Keratinocyte (primary cell): ENCODE measurements at regions not wholly inside any gene's neighbourhood (a gene's known extent, or its start where the extent isn't known, plus 50 kb on each side); places are given as distances from the start of the nearest gene placed in this dataset.

Experiments used
- DNase-seq: peaks from one replicate; pipeline ENCODE4 v3.0.0-alpha.2; 2011; ENCODE audit warnings: low read depth, missing footprints, low spot score
- FAIRE-seq: peaks from 2 replicates; lab custom pipeline; 2011; peaks lifted over from hg19 to GRCh38; lab: Jason Lieb, UNC
- H2AFZ ChIP-seq: 2 replicates; pipeline ENCODE4 v1.6.0; 2012; ENCODE audit warnings: low read length, control low read depth, inconsistent platforms; ENCODE audit not compliant: control insufficient read depth
- H3K27ac ChIP-seq: 2 replicates; pipeline ENCODE4 v1.5.1; 2011; ENCODE audit warnings: low read length; ENCODE audit not compliant: control insufficient read depth, insufficient read depth
- H3K27me3 ChIP-seq: 3 replicates; pipeline ENCODE4 v1.6.0; 2011; ENCODE audit warnings: low read length; ENCODE audit not compliant: control insufficient read depth, insufficient read depth; ENCODE audit errors: extremely low read depth
- H3K36me3 ChIP-seq, 2 experiments: 2 replicates in 1 of 2; 3 replicates in 1 of 2; pipeline ENCODE4 v1.5.1; 2011; ENCODE audit warnings: low read length in 2 of 2, mild to moderate bottlenecking in 1 of 2; ENCODE audit not compliant: control insufficient read depth in 2 of 2, insufficient read depth in 2 of 2; ENCODE audit errors: extremely low read depth in 1 of 2
- H3K4me1 ChIP-seq: 3 replicates; pipeline ENCODE4 v1.5.1; 2011; ENCODE audit warnings: low read length; ENCODE audit not compliant: control insufficient read depth, insufficient read depth; ENCODE audit errors: extremely low read depth
- H3K4me2 ChIP-seq: 3 replicates; pipeline ENCODE4 v1.6.0; 2011; ENCODE audit warnings: low read depth, low read length; ENCODE audit not compliant: control insufficient read depth, insufficient read depth; ENCODE audit errors: extremely low read depth
- H3K4me3 ChIP-seq, 3 experiments: fragments of 200-600 bp in 1 of 3; sonication (generic) in 1 of 3; 2 replicates in 2 of 3; 3 replicates in 1 of 3; pipeline ENCODE4 v1.5.1; 2011 to 2016; ENCODE audit warnings: low read length in 3 of 3, mild to moderate bottlenecking in 3 of 3, control low read depth in 2 of 3, inconsistent platforms in 1 of 3, low read depth in 1 of 3, mixed read lengths in 1 of 3, mixed run types in 1 of 3, moderate library complexity in 1 of 3; ENCODE audit not compliant: control insufficient read depth in 2 of 3, insufficient read depth in 2 of 3; ENCODE audit errors: extremely low read depth in 1 of 3
- H3K79me2 ChIP-seq: 2 replicates; pipeline ENCODE4 v1.6.0; 2012; ENCODE audit warnings: low read length; ENCODE audit not compliant: control insufficient read depth, insufficient read depth
- H3K9ac ChIP-seq: 3 replicates; pipeline ENCODE4 v1.6.0; 2011; ENCODE audit warnings: low read length; ENCODE audit not compliant: control insufficient read depth, insufficient read depth; ENCODE audit errors: extremely low read depth
- H3K9me1 ChIP-seq: 3 replicates; pipeline ENCODE4 v1.6.0; 2011; ENCODE audit warnings: low read length; ENCODE audit not compliant: control insufficient read depth, insufficient read depth; ENCODE audit errors: extremely low read depth
- H3K9me3 ChIP-seq: 2 replicates; pipeline ENCODE4 v1.5.1; 2012; ENCODE audit warnings: low read depth, low read length; ENCODE audit not compliant: control insufficient read depth
- H4K20me1 ChIP-seq: 3 replicates; pipeline ENCODE4 v1.6.0; 2011; ENCODE audit warnings: low read length; ENCODE audit not compliant: control insufficient read depth, insufficient read depth; ENCODE audit errors: extremely low read depth
- CTCF ChIP-seq, 3 experiments: IDR thresholded peaks in 1 of 3; conservative IDR thresholded peaks in 1 of 3; optimal IDR thresholded peaks in 1 of 3; 2 replicates in 2 of 3; 3 replicates in 1 of 3; pipeline versions ENCODE3 to v1.5.1; 2011; ENCODE audit warnings: low read length in 3 of 3, mild to moderate bottlenecking in 3 of 3, moderate library complexity in 2 of 3, control low read depth in 1 of 3, inconsistent platforms in 1 of 3; ENCODE audit not compliant: insufficient read depth in 2 of 3; ENCODE audit errors: extremely low read depth in 1 of 3
- EZH2 ChIP-seq: IDR thresholded peaks from one replicate; pipeline ENCODE4 v1.6.1; 2012; ENCODE audit warnings: inconsistent platforms, mild to moderate bottlenecking, low read length, moderate library complexity
- dilution Hi-C: fragments of 300-500 bp; cut with MboI; formaldehyde crosslinking; loops from one replicate; pipeline ENCODE4 v1.7.0; 2020; ENCODE audit warnings: low sequenced_read_pairs; ENCODE audit not compliant: extremely low pct_ligation_motif_present

- dilution Hi-C loops = no loop called here
- H3K36me3 ChIP-seq = no peaks in the 10 kb centered on the region
- H3K9me3 ChIP-seq = no peaks in the 10 kb centered on the region
- peaks cover 8% of the 10 kb centered on the region for H3K4me1 ChIP-seq
- no peak overlapping the region for H3K27ac ChIP-seq
- TF ChIP-seq CTCF (optimal IDR thresholded peaks at IDR 0.05 in 1 of 3, IDR thresholded peaks at IDR 0.05 in 1 of 3, conservative IDR thresholded peaks at IDR 0.05 in 1 of 3; ENCODE audit: extremely low read depth in 1 of 3, insufficient read depth in 2 of 3, low read length in 3 of 3) (no peak), EZH2 (no peak)
- no peak for DNase-seq
- no peak overlapping the region for H3K4me3 ChIP-seq
- no peak overlapping the region for H2AFZ ChIP-seq
- H3K27me3 ChIP-seq = no peaks in the 10 kb centered on the region
- H3K9me1 ChIP-seq = no peaks in the 10 kb centered on the region
- H3K79me2 ChIP-seq = no peaks in the 10 kb centered on the region
- no peak overlapping the region for H3K9ac ChIP-seq
- H3K4me2 ChIP-seq = no peak overlapping the region
- H4K20me1 ChIP-seq = no peaks in the 10 kb centered on the region
- no peak for FAIRE-seq
Measured at GRCh38 chr4:54818481-54818880, 160.7 kb downstream of the KIT start.

GRCh38 chr4:54813674-54814073, 155.9 kb downstream of the KIT start:
- Histone ChIP-seq H3K4me3 (no peak overlapping the region), H3K79me2 (no peaks in the 10 kb centered on the region), H2AFZ (no peak overlapping the region), H3K27ac (no peak overlapping the region), H3K9me3 (no peaks in the 10 kb centered on the region), H3K9ac (no peak overlapping the region), H3K4me1 (no peaks in the 10 kb centered on the region), H3K4me2 (no peak overlapping the region), H3K27me3 (no peaks in the 10 kb centered on the region), H3K36me3 (no peaks in the 10 kb centered on the region), H3K9me1 (no peaks in the 10 kb centered on the region), H4K20me1 (no peaks in the 10 kb centered on the region)
- TF ChIP-seq EZH2 = no peak
- TF ChIP-seq CTCF (optimal IDR thresholded peaks at IDR 0.05 in 1 of 3, IDR thresholded peaks at IDR 0.05 in 1 of 3, conservative IDR thresholded peaks at IDR 0.05 in 1 of 3; ENCODE audit: extremely low read depth in 1 of 3, insufficient read depth in 2 of 3, low read length in 3 of 3) = no peak
- no peak for DNase-seq
- FAIRE-seq = no peak
- dilution Hi-C loops = no loop called here
